HUES6 (cell line): ENCODE measurements at regions not wholly inside any gene's neighbourhood (a gene's known extent, or its start where the extent isn't known, plus 50 kb on each side); places are given as distances from the start of the nearest gene placed in this dataset.
"Not testable (repeated sequence)": the region's sequence is repeated elsewhere in the genome, so short reads cannot be mapped to it uniquely, and the experiment has no call there.

Experiments
- H3K27ac ChIP-seq: 2 replicates; pipeline ENCODE4 v1.7.0; 2013; ENCODE audit warnings: low read depth, mild to moderate bottlenecking, low read length, inconsistent platforms
- H3K27me3 ChIP-seq: 2 replicates; pipeline ENCODE4 v1.6.1; 2013; ENCODE audit warnings: low read length; ENCODE audit not compliant: control insufficient read depth, insufficient read depth
- H3K36me3 ChIP-seq: 2 replicates; pipeline ENCODE4 v1.6.1; 2013; ENCODE audit warnings: low read length; ENCODE audit not compliant: control insufficient read depth, insufficient read depth
- H3K4me1 ChIP-seq: 2 replicates; pipeline ENCODE4 v1.6.1; 2013; ENCODE audit warnings: low read length; ENCODE audit not compliant: control insufficient read depth, insufficient read depth
- H3K4me3 ChIP-seq: 2 replicates; pipeline ENCODE4 v1.5.1; 2013; ENCODE audit warnings: low read depth, low read length
- H3K9ac ChIP-seq: one replicate; pipeline ENCODE4 v1.6.1; 2013; ENCODE audit warnings: mild to moderate bottlenecking, low read length
- H3K9me3 ChIP-seq: 2 replicates; pipeline ENCODE4 v1.6.1; 2013; ENCODE audit warnings: low read depth, low read length; ENCODE audit not compliant: control insufficient read depth, insufficient read depth

DNA sequence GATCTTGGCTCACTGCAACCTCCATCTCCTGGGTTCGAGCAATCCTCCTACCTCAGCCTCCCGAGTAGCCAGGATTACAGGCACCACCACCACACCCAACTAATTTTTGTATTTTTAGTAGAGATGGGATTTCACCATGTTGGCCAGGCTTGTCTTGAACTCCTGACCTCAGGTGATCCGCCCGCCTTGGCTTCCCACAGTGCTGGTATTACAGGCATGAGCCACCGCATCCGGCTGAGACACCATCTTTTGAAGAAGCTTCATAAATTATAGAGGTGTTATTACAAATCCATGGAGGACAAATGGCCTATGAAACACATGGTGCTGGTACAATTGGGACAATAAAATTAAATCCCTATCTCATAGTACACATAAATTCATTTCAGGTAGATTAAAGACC is 148.1 kb upstream of the SMIM31 start:
- not testable (repeated sequence) for H3K27ac ChIP-seq, H3K9me3 ChIP-seq, H3K4me1 ChIP-seq, H3K27me3 ChIP-seq, H3K4me3 ChIP-seq, H3K9ac ChIP-seq, H3K36me3 ChIP-seq

DNA sequence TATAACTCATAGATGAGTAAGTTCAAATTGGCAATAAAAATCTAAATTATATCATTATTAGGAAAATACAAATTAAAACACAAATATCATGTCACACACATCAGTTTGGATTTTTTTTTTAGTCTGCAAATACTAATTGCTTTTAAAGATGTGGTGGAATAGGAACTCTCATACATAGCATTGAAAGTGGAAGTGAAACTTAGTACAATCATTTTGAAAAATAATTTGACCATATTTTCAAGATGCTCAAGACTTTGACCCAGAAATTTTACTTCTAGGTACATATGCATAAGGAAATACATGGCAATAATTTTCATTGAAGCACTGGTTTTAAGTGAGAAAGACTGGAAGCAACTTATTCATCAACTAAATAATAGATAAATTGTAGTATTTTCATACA is 147.5 kb upstream of the SMIM31 start:
- Histone ChIP-seq H3K27ac (no peak overlapping the region), H3K27me3 (no peaks in the 10 kb centered on the region), H3K36me3 (no peaks in the 10 kb centered on the region), H3K9ac (no peak overlapping the region), H3K4me1 (no peaks in the 10 kb centered on the region), H3K4me3 (no peak overlapping the region), H3K9me3 (0 out of 2 replicates have a peak, but pooled peaks cover 7% of the 10 kb centered on the region)

DNA sequence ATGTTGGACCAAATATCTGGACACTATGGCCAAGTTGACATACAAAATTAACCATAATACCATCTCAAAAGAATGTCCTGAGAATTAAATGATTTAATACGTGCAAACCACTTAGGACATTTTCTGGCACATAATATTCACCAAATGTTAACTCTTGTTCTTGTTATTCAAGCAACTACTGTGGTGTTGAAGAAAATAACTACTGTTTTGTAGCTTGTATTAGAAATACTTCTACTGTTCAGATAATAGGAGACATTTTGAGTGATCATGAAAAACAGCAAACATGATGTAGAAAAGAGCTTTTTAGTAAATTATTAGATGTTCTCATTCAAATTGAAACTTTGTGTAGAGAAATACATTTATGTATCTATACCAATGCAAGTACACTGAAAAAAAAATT is 140.7 kb upstream of the SMIM31 start:
- Histone ChIP-seq H3K27me3 (no peaks in the 10 kb centered on the region), H3K9ac (no peak overlapping the region)

DNA sequence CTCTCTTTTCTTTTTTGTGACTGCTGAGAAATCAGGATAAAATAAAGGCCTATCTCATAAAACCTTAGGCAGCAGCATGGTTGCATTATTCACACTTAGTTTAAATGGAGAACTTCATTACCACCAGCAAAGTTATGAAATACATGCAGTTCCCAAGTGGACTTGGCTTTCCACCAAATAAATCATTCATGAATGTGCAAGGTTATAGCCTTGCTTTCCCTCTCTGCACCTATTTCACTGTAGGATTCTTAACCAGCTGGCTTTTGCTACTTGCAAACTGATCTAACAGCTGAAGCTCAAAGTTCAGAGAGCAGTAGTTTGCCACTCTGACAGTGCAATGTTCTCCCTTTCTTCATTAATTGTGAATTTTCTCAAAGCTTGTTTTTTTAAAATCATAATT is 140.1 kb upstream of the SMIM31 start:
- Histone ChIP-seq H3K4me1 (no peaks in the 10 kb centered on the region), H3K36me3 (no peaks in the 10 kb centered on the region), H3K9me3 (no peaks in the 10 kb centered on the region), H3K27me3 (no peaks in the 10 kb centered on the region), H3K4me3 (no peak overlapping the region), H3K27ac (no peak overlapping the region), H3K9ac (no peak overlapping the region)

More for the DNA sequence above, 140.7 kb upstream of the SMIM31 start:
- no peaks in the 10 kb centered on the region for H3K36me3 ChIP-seq
- H3K27ac ChIP-seq, result no peak overlapping the region
- no peaks in the 10 kb centered on the region for H3K9me3 ChIP-seq
- H3K4me1 ChIP-seq, result no peaks in the 10 kb centered on the region
- no peak overlapping the region for H3K4me3 ChIP-seq

DNA sequence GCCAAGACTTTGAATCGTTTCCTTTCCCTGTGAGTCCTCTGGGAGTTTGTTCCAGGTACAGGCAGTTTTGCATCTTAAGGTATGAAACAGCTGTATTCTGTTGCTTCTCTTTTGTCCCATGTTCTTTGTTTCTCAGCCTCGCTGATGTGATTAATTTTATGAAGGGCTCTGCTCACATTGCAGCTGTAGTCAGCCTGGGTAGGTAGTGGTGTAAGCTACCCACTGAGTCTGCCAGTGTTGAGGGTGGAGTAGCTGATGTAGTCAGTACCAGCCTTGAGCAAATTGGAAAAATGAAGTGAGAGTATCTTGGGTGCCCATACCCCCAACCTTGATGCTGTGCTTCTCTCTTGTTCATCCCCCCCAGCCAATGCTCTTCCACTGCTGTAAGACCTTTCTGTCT is 139.6 kb upstream of the SMIM31 start:
- no peaks in the 10 kb centered on the region for H3K36me3 ChIP-seq
- no peaks in the 10 kb centered on the region for H3K4me1 ChIP-seq
- H3K4me3 ChIP-seq, result no peak overlapping the region
- no peaks in the 10 kb centered on the region for H3K27me3 ChIP-seq
- no peak overlapping the region for H3K27ac ChIP-seq
- no peaks in the 10 kb centered on the region for H3K9me3 ChIP-seq
- no peak overlapping the region for H3K9ac ChIP-seq

DNA sequence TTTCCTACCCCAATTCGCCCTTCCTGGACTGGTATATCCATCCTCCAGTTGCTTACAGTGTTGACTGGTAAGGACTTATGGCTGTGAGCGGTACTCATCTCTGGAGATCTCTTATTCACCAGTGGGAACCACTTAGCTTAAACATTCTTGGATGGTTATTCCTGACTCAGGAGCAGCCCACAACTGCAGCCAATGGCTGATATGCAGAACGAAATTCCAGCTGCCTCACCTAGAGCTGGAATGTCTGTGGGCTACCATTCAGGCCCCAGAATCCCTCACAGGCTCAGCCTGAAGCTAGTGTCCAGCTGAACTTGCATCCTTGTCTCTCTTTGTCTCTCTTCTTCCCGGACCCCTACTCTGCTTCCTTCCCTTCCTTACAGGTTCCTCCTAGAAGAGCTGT is 138.9 kb upstream of the SMIM31 start:
- Histone ChIP-seq H3K9ac (no peak overlapping the region), H3K9me3 (no peaks in the 10 kb centered on the region), H3K4me3 (no peak overlapping the region), H3K27me3 (no peaks in the 10 kb centered on the region), H3K27ac (no peak overlapping the region), H3K36me3 (no peaks in the 10 kb centered on the region), H3K4me1 (no peaks in the 10 kb centered on the region)

DNA sequence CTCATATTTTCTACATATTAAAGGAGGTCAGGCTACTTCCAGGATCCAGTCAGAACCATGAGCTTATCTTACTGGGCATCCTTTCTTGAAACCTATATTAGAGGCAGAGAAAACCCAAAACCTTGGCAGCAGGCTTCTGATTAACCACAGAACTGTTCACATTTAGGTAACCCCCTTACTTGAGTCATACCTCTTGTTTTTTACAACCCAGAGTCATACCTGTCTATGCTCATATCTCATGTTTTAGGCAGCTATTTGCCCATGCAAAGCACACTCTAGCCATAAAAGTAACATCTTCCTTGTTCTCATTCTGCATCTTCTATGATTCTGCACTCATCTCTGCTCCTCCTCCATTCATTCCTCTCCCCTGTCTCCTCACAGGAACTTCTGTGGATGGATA is 138.0 kb upstream of the SMIM31 start:
- Histone ChIP-seq H3K27me3 (no peaks in the 10 kb centered on the region), H3K9ac (no peak overlapping the region), H3K4me3 (no peak overlapping the region), H3K27ac (no peak overlapping the region), H3K4me1 (no peaks in the 10 kb centered on the region), H3K9me3 (no peaks in the 10 kb centered on the region), H3K36me3 (no peaks in the 10 kb centered on the region)

DNA sequence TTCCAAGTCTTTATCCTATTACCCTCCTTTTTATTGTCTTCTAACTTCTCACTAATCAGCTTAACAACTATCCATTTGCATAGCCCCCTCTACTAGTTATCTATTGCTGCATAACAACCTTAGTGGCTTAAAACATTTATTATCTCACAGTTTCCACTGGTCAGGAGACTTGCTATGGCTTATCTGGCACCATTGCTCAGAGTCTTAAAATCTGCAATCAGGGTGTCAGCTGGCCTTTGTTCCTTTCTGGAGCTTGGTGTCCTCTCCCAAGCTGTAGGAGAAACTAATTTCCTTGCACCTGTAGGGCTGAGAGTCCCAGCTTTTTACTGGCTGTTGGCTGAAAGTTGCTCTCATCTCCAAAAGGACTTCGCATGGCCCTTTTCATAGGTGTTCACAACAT is 137.0 kb upstream of the SMIM31 start:
- Histone ChIP-seq H3K4me3 (no peak overlapping the region), H3K27ac (no peak overlapping the region), H3K27me3 (no peaks in the 10 kb centered on the region), H3K36me3 (no peaks in the 10 kb centered on the region), H3K9ac (no peak overlapping the region), H3K4me1 (no peaks in the 10 kb centered on the region), H3K9me3 (no peaks in the 10 kb centered on the region)

DNA sequence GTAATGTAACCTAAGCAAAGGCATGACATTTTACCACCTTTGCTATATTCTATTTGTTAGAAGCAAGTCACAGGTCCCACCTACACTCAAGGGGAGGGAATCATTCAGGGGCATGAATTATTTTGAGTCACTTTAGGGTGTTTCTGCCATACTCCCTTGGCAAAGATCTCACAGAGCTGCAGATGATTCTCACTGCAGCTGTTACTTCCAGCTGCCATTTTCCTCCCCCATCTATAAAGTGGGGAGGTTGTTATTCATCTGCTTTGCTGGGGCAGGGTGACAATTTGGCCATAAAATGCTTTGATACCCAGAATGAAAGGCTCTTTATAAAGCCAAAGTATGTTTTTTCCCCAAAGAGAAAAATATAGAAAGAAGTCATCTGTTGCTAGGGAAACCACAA is 136.5 kb upstream of the SMIM31 start:
- Histone ChIP-seq H3K9ac (no peak overlapping the region), H3K9me3 (no peaks in the 10 kb centered on the region), H3K4me1 (no peaks in the 10 kb centered on the region), H3K27ac (no peak overlapping the region), H3K4me3 (no peak overlapping the region), H3K27me3 (no peaks in the 10 kb centered on the region), H3K36me3 (no peaks in the 10 kb centered on the region)

DNA sequence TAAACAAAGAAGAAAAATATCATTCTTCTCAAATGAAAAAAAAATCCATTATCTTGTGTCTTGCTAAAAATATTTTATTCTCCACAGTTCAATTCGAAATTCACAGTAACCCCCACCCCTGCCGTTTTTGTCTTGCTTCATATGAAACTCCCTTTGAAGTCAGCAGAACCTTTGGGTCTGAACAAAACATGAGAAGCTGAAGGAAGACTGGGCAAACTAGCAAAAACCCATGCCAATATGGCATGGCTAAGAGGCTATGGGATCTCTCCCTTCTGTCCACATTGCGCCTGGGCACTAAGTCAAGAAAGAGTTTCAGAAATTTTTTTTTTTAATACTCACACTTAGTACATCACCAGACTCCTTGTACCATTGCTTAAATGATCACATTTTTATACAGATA is 136.0 kb upstream of the SMIM31 start:
- Histone ChIP-seq H3K4me1 (no peaks in the 10 kb centered on the region), H3K4me3 (no peak overlapping the region), H3K9ac (no peak overlapping the region), H3K36me3 (no peaks in the 10 kb centered on the region), H3K27me3 (no peaks in the 10 kb centered on the region), H3K27ac (no peak overlapping the region), H3K9me3 (no peaks in the 10 kb centered on the region)

DNA sequence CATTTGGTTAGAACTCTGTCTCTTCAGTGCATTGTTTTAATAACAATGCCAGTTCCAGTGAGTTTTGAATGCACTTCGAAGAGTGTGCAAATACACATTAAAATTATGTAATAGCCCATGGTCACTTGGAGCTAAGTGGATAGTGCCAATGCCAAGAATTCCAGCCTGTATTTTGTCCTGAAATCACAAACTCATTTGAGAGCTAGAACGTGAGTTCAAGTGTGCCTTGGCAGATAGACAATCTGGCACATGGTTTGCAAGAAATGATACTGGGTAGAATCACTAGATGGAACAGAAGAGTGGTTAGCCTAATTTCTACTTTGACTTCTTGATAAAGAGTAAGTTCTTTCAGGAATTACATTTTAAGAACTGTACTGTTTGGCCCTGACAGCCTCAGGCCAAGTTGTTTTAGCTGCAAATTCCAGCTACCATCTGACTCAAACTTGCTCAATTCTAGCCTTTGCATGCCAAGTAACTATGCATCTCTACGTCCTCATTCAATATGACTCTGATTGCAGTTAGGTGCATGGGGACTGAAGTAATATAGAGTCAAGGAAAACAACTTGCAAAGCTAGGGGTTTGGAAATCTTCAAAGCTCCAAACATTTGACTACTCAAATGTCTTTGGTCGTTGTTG is 131.9 kb upstream of the SMIM31 start:
- Histone ChIP-seq H3K4me3 (no peak overlapping the region), H3K27ac (no peak overlapping the region), H3K4me1 (no peaks in the 10 kb centered on the region), H3K9ac (no peak overlapping the region), H3K9me3 (no peaks in the 10 kb centered on the region), H3K36me3 (no peaks in the 10 kb centered on the region), H3K27me3 (no peaks in the 10 kb centered on the region)

DNA sequence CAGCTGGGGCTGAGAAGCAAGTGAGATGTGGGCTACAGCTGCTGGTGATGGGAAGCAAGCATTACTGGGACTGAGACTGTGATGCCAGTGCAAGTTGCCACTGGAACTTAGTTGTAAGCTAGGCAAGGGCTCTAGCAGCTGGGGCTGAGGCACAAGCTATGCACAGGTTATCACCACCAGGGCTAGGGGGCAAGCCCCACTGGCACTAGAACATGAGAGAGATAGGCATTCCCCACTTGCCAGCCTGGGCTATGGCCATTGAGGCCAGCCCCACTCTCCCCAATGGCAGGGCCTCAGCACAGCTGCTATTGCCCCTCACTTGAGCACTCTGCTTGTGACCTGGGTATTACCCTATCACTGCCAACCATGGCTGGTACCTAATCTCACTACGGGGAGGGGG is 130.8 kb upstream of the SMIM31 start:
- H3K9ac ChIP-seq, result no peak overlapping the region
- no peak overlapping the region for H3K4me3 ChIP-seq
- H3K4me1 ChIP-seq, result no peaks in the 10 kb centered on the region
- no peaks in the 10 kb centered on the region for H3K9me3 ChIP-seq
- no peaks in the 10 kb centered on the region for H3K36me3 ChIP-seq
- no peaks in the 10 kb centered on the region for H3K27me3 ChIP-seq
- H3K27ac ChIP-seq, result no peak overlapping the region
